HG03342 (cell line): ENCODE measurements at regions not wholly inside any gene's neighbourhood (a gene's known extent, or its start where the extent isn't known, plus 50 kb on each side); places are given as distances from the start of the nearest gene placed in this dataset.
"Not testable (repeated sequence)": the region's sequence is repeated elsewhere in the genome, so short reads cannot be mapped to it uniquely, and the experiment has no call there.

Experiments used
- ATAC-seq: cut with Tn5 transposase; IDR thresholded peaks from one replicate; pipeline ENCODE4 v1.9.1; 2021; ENCODE audit warnings: mild to moderate bottlenecking, moderate library complexity; ENCODE audit not compliant: unreplicated experiment

- ATAC-seq, result no peak
Observed at GRCh38 chr4:79178760-79179159, 147.1 kb downstream of the NAA11 start.

- peak; percentile 46 for ATAC-seq
Observed at GRCh38 chr4:79177388-79177787, 148.5 kb downstream of the NAA11 start.

GRCh38 chr4:79176351-79176750 lies 149.5 kb downstream of the NAA11 start:
- ATAC-seq, result no peak

GRCh38 chr4:79175716-79176115 lies 150.1 kb downstream of the NAA11 start:
- no peak for ATAC-seq

GRCh38 chr4:79174490-79175252 lies 151.2 kb downstream of the NAA11 start:
- no peak for ATAC-seq

GRCh38 chr4:79173186-79173585 lies 152.7 kb downstream of the NAA11 start:
- ATAC-seq, result no peak

GRCh38 chr4:79170077-79170476 lies 155.8 kb downstream of the NAA11 start:
- ATAC-seq, result no peak

- ATAC-seq, result no peak
Observed at GRCh38 chr4:79164907-79165610, 160.8 kb downstream of the NAA11 start.

GRCh38 chr4:79163981-79164490 lies 161.8 kb downstream of the NAA11 start:
- no peak for ATAC-seq

GRCh38 chr4:79160962-79161361 lies 164.9 kb downstream of the NAA11 start:
- no peak for ATAC-seq

- ATAC-seq, result not testable (repeated sequence)
Observed at GRCh38 chr4:79158705-79159104, 167.2 kb downstream of the NAA11 start.

- no peak for ATAC-seq
Observed at GRCh38 chr4:79155336-79155735, 170.5 kb downstream of the NAA11 start.

GRCh38 chr4:79150820-79151416 lies 174.9 kb downstream of the NAA11 start:
- ATAC-seq, result no peak

- ATAC-seq, result no peak
Observed at GRCh38 chr4:79148369-79148768, 177.5 kb downstream of the NAA11 start.

- no peak for ATAC-seq
Observed at GRCh38 chr4:79147251-79147650, 178.6 kb downstream of the NAA11 start.

- no peak for ATAC-seq
Observed at GRCh38 chr4:79141530-79141929, 184.3 kb downstream of the NAA11 start.

GRCh38 chr4:79134767-79135166 lies 191.1 kb downstream of the NAA11 start:
- no peak for ATAC-seq

- ATAC-seq, result no peak
Observed at GRCh38 chr4:79132826-79133225, 193.0 kb downstream of the NAA11 start.

GRCh38 chr4:79121875-79122358 lies 182.7 kb upstream of the PAQR3 start:
- ATAC-seq, result no peak

GRCh38 chr4:79121223-79121622 lies 182.0 kb upstream of the PAQR3 start:
- ATAC-seq, result no peak

GRCh38 chr4:79117051-79117450 lies 177.8 kb upstream of the PAQR3 start:
- not testable (repeated sequence) for ATAC-seq

GRCh38 chr4:79107014-79107413 lies 167.8 kb upstream of the PAQR3 start:
- ATAC-seq, result no peak
